Upper lobe of left lung (tissue), 6 donors: ENCODE measurements at regions not wholly inside any gene's neighbourhood (a gene's known extent, or its start where the extent isn't known, plus 50 kb on each side); places are given as distances from the start of the nearest gene placed in this dataset.

ENCODE experiments used
- ATAC-seq, 2 donors: fragments of 200-7000 bp; cut with Tn5 transposase; one replicate each; pipeline ENCODE4 v1.9.1; 2022; ENCODE audit warnings: mild to moderate bottlenecking in 2 of 2, moderate library complexity in 2 of 2; ENCODE audit not compliant: low FRiP score in 2 of 2
- DNase-seq, 2 donors: peaks; one replicate each; pipeline ENCODE4 v3.0.0-alpha.2; 2019 to 2020
- H3K27ac ChIP-seq, 4 donors: fragments of 200-600 bp; sonication (generic); one replicate each; pipeline ENCODE4 v1.5.1; 2016 to 2019
- H3K27me3 ChIP-seq, 4 donors: fragments of 200-600 bp; sonication (generic); one replicate each; pipeline ENCODE4 v1.5.1; 2017 to 2019
- H3K36me3 ChIP-seq, 4 donors: fragments of 200-600 bp; sonication (generic); one replicate each; pipeline ENCODE4 v1.5.1; 2016 to 2019
- H3K4me1 ChIP-seq, 4 donors: fragments of 200-600 bp; sonication (generic); one replicate each; pipeline ENCODE4 v1.5.1; 2018 to 2019
- H3K4me3 ChIP-seq, 4 donors: fragments of 200-600 bp; sonication (generic); one replicate each; pipeline ENCODE4 v1.5.1; 2017 to 2019; ENCODE audit warnings: mild to moderate bottlenecking in 2 of 4, moderate library complexity in 1 of 4
- H3K9me3 ChIP-seq, 4 donors: fragments of 200-600 bp; sonication (generic); one replicate each; pipeline ENCODE4 v1.5.1; 2018 to 2019
- CTCF ChIP-seq, 6 experiments: fragments of 450-650 bp in 4 of 6; fragments of 200-600 bp in 2 of 6; sonication (generic) in 2 of 6; IDR thresholded peaks; one replicate each; pipeline ENCODE4 v1.5.1; 2016 to 2019; ENCODE audit warnings: antibody characterized with exemption in 6 of 6
- EP300 ChIP-seq, 4 donors: sonication (generic); formaldehyde crosslinking; IDR thresholded peaks; one replicate each; pipeline ENCODE4 v1.5.1; 2017; ENCODE audit warnings: antibody characterized with exemption in 4 of 4, control low read depth in 2 of 4
- POLR2A ChIP-seq, 4 donors: fragments of 450-650 bp; IDR thresholded peaks; one replicate each; pipeline ENCODE4 v1.5.1; 2016 to 2017; ENCODE audit warnings: antibody characterized with exemption in 4 of 4, mild to moderate bottlenecking in 2 of 4
- POLR2AphosphoS5 ChIP-seq, 2 donors: sonication (generic); formaldehyde crosslinking; IDR thresholded peaks; one replicate each; pipeline ENCODE4 v1.5.1; 2017; ENCODE audit warnings: antibody characterized with exemption in 2 of 2
- WGBS, 2 donors: methylation state at CpG; one replicate each; pipeline ENCODE4 v1.1.5; 2017 to 2018; 5-methylcytosine and 5-hydroxymethylcytosine counted together
- donor health status: DM: no; HTN: no; CAD: no; lungs with moderate emphysema.
- donor health status: DM: no; HTN: yes; CAD: no; lungs with severe emphysema.

DNA sequence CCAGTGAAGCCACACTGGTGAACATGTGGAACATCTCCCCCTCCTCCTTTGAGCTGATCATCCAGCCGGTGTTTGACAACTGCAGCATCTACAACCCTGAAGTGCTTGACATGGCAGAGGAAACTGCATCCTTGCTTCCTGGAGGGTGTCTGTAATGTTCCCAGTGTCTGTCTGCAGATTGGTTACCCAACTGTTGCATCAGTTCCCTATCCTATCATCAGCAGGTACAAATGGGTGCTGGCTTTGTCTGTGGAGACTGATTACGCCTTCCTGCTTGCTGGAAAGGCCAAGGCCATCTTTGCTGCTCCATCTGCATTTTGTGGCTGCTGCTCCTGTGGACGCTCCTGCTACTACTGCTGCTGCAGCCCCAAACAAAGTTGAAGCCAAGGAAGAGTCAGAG is 83.5 kb downstream of the SKA1 start:
- ATAC-seq (no peak), DNase-seq (no peak)
- Histone ChIP-seq H3K27me3 (no peaks in the 10 kb centered on the region), H3K27ac (no peak overlapping the region), H3K4me1 (no peaks in the 10 kb centered on the region), H3K4me3 (no peak overlapping the region), H3K9me3 (no peaks in the 10 kb centered on the region), H3K36me3 (no peaks in the 10 kb centered on the region)
- WGBS, 2 donors = 88 to 96% methylated on average over 2 to 3 of the region's 3 CpGs
- no peak for TF ChIP-seq POLR2A (IDR thresholded peaks at IDR 0.05)
- no peak for TF ChIP-seq CTCF (IDR thresholded peaks at IDR 0.05)
- TF ChIP-seq POLR2AphosphoS5 (IDR thresholded peaks at IDR 0.05) = no peak
- no peak for TF ChIP-seq EP300 (IDR thresholded peaks at IDR 0.05)

- Histone ChIP-seq H3K27me3 (no peaks in the 10 kb centered on the region), H3K4me1 (no peaks in the 10 kb centered on the region), H3K4me3 (no peak overlapping the region), H3K27ac (no peak overlapping the region), H3K9me3 (no peaks in the 10 kb centered on the region), H3K36me3 (no peaks in the 10 kb centered on the region)
- ATAC-seq (no peak), DNase-seq (no peak)
- no peak for TF ChIP-seq EP300 (IDR thresholded peaks at IDR 0.05)
- TF ChIP-seq POLR2AphosphoS5 (IDR thresholded peaks at IDR 0.05) = no peak
- no peak for TF ChIP-seq POLR2A (IDR thresholded peaks at IDR 0.05)
- TF ChIP-seq CTCF (IDR thresholded peaks at IDR 0.05) = no peak
- 64 to 80% methylated on average over 2 of the region's 2 CpGs for WGBS, 2 donors
These were observed 84.0 kb downstream of the SKA1 start for GRCh38 chr18:50458796-50459195.

DNA sequence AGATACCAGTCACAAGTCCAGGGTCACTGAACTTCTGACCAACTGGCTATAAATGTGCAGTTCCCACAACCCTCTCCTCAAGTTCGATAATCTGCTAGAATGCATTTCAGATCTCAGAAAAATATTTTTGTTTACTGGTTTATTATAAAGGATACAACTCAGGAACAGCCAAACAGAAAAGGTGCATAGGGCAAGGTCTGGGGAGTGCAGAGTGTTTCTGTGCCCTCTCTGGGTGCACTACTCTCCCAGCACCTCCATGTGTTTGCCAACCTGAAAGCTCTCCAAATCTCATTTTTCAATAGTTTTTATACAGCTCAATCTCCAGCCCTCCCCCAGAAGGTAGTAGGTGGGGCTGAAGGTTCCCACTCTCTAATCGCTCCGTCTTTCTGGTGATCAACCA is 85.2 kb downstream of the SKA1 start:
- no peak overlapping the region for H3K4me3 ChIP-seq
- DNase-seq (no peak), ATAC-seq (no peak)
- no peak for TF ChIP-seq EP300 (IDR thresholded peaks at IDR 0.05)
- TF ChIP-seq CTCF (IDR thresholded peaks at IDR 0.05) = no peak
- TF ChIP-seq POLR2AphosphoS5 (IDR thresholded peaks at IDR 0.05) = no peak
- no peak for TF ChIP-seq POLR2A (IDR thresholded peaks at IDR 0.05)
- no peak overlapping the region for H3K27ac ChIP-seq
- no peaks in the 10 kb centered on the region for H3K36me3 ChIP-seq
- WGBS, 2 donors = 67 to 81% methylated on average over 3 of the region's 3 CpGs
- H3K27me3 ChIP-seq = no peaks in the 10 kb centered on the region
- H3K9me3 ChIP-seq = no peaks in the 10 kb centered on the region
- no peaks in the 10 kb centered on the region for H3K4me1 ChIP-seq

GRCh38 chr18:50460716-50461115 is 85.9 kb downstream of the SKA1 start:
- DNase-seq (no peak), ATAC-seq (no peak)
- WGBS, 2 donors = 90% methylated on average over 3 of the region's 3 CpGs
- H3K4me3 ChIP-seq = no peak overlapping the region
- TF ChIP-seq CTCF (IDR thresholded peaks at IDR 0.05) = no peak
- TF ChIP-seq POLR2AphosphoS5 (IDR thresholded peaks at IDR 0.05) = no peak
- no peak for TF ChIP-seq POLR2A (IDR thresholded peaks at IDR 0.05)
- TF ChIP-seq EP300 (IDR thresholded peaks at IDR 0.05) = no peak
- H3K36me3 ChIP-seq = no peaks in the 10 kb centered on the region
- no peak overlapping the region for H3K27ac ChIP-seq
- no peaks in the 10 kb centered on the region for H3K27me3 ChIP-seq
- H3K4me1 ChIP-seq = no peaks in the 10 kb centered on the region
- H3K9me3 ChIP-seq = no peaks in the 10 kb centered on the region

GRCh38 chr18:50461251-50461650 is 86.4 kb downstream of the SKA1 start:
- H3K4me3 ChIP-seq = no peak overlapping the region
- ATAC-seq = no peak
- TF ChIP-seq CTCF (IDR thresholded peaks at IDR 0.05) = no peak
- TF ChIP-seq POLR2AphosphoS5 (IDR thresholded peaks at IDR 0.05) = no peak
- TF ChIP-seq POLR2A (IDR thresholded peaks at IDR 0.05) = no peak
- no peak for TF ChIP-seq EP300 (IDR thresholded peaks at IDR 0.05)

More at GRCh38 chr18:50461251-50461650, 86.4 kb downstream of the SKA1 start:
- DNase-seq = no peak
- H3K36me3 ChIP-seq = no peaks in the 10 kb centered on the region
- no peak overlapping the region for H3K27ac ChIP-seq
- H3K27me3 ChIP-seq = no peaks in the 10 kb centered on the region
- no peaks in the 10 kb centered on the region for H3K4me1 ChIP-seq
- no peaks in the 10 kb centered on the region for H3K9me3 ChIP-seq
